Left lung (tissue), 4 donors: ENCODE measurements at regions not wholly inside any gene's neighbourhood (a gene's known extent, or its start where the extent isn't known, plus 50 kb on each side); places are given as distances from the start of the nearest gene placed in this dataset.

Experiments used
- ATAC-seq: fragments of 200-7000 bp; cut with Tn5 transposase; one replicate; pipeline ENCODE4 v1.9.1; 2020; ENCODE audit warnings: moderate library complexity
- DNase-seq, 4 donors: peaks; one replicate each; pipeline ENCODE4 v3.0.0-alpha.2; 2013 to 2020
- H3K27ac ChIP-seq, 2 donors: fragments of 200-600 bp; sonication (generic) in 1 of 2; one replicate each; pipeline versions ENCODE4 v1.5.0 to v1.8.0; 2020 to 2021
- H3K27me3 ChIP-seq, 2 donors: fragments of 200-600 bp; sonication (generic) in 1 of 2; one replicate each; pipeline versions ENCODE4 v1.5.0 to v1.8.0; 2020 to 2021
- H3K36me3 ChIP-seq, 2 donors: fragments of 200-600 bp; sonication (generic) in 1 of 2; one replicate each; pipeline versions ENCODE4 v1.5.0 to v1.8.0; 2020 to 2021
- H3K4me1 ChIP-seq, 2 donors: fragments of 200-600 bp; one replicate each; pipeline ENCODE4 v1.8.0; 2021
- H3K4me3 ChIP-seq, 2 donors: fragments of 200-600 bp; sonication (generic) in 1 of 2; one replicate each; pipeline versions ENCODE4 v1.5.0 to v1.8.0; 2020 to 2021; ENCODE audit warnings: mild to moderate bottlenecking in 1 of 2
- H3K9me3 ChIP-seq, 2 donors: fragments of 200-600 bp; sonication (generic) in 1 of 2; one replicate each; pipeline versions ENCODE4 v1.5.0 to v1.8.0; 2020 to 2021
- intact Hi-C, 2 donors: fragments of 100-400 bp; cut with DNase I; formaldehyde crosslinking; loops; one replicate each; pipeline versions ENCODE4 v1.11.2 to v1.14.2; 2022
- TF ChIP-seq, protein P1 (sequence below), 2 donors: fragments of 200-600 bp; sonication (generic) in 1 of 2; IDR thresholded peaks; one replicate each; pipeline versions ENCODE4 v1.5.0 to v1.8.0; 2021; ENCODE audit warnings: antibody characterized with exemption in 2 of 2
- donor health status: DM: no; HTN: yes; CAD: no.
- donor health status: DM: no; HTN: no; CAD: no.

DNA sequence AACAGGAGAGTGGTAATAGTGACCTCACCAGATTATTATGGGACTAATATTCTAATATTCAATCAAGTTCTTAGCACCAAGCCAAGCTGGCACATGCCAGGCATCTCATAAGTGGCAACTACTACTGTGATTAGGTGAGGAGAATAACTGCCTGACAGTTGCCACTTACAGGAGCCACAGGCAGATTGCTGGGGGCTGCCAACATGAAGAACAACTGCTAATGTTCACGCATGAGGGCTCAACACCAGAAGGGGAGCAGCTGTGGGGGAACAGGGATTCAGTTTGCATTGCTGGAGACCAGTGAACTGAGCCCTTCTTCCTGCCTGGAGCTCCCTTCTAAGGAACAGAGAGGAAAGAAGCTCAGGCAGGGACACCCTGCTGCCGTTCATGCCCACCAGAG, 504.5 kb downstream of the FOXO1 start:
- DNase-seq, result no peak

DNA sequence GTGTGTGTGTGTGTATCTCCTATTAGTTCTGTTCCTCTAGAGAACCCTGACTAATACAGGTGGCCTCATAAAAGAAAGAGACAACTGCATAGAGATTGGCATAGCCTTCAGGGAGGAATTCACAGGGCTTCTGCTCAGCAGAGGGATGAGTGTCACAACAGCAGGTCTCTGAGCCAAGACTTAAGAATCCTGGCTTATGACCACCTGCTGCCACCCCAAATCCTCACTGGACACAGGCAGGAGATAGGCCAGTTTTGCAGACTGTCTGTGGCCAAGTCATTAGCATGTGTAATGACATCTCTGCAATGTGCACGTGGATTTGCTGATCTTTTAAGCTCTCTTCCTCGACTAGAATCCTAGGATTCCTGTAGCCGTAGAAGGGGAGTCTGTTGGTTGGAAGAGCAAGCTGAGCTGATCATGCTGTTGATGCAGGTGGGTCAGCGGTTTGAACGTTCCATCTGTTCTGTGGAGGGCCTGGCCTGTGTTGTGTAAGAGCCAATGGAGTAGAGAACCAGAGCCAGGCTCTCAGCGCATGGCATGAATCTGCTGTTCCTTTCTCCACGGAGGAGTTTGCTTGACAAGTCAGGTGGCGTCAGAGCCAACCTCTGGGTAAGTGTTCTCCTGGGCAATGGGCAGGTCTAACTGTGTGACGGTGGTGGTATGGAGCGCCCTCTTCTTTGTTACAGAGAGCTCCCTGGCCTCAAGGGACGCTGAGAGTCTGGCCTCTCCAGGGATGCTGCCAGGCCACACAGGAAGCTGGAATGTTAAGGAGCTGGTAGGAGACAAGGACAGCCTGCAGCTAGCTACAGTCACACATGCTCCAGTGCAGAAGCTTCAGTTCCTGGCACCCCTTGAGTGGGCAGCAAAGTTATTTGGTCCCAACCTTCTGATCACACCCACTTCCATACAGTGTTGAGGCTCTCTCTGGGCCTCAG, 503.1 kb downstream of the FOXO1 start:
- H3K36me3 ChIP-seq, result no peaks in the 10 kb centered on the region
- no peak overlapping the region for H3K27ac ChIP-seq
- H3K9me3 ChIP-seq, result no peaks in the 10 kb centered on the region
- no peak for ATAC-seq
- peak in 2 of 4 donors; percentile 50 to 54 for DNase-seq
- no peak overlapping the region for H3K4me3 ChIP-seq
- H3K27me3 ChIP-seq, result no peaks in the 10 kb centered on the region
- intact Hi-C loops, result no loop called here
- TF ChIP-seq, protein P1, sequence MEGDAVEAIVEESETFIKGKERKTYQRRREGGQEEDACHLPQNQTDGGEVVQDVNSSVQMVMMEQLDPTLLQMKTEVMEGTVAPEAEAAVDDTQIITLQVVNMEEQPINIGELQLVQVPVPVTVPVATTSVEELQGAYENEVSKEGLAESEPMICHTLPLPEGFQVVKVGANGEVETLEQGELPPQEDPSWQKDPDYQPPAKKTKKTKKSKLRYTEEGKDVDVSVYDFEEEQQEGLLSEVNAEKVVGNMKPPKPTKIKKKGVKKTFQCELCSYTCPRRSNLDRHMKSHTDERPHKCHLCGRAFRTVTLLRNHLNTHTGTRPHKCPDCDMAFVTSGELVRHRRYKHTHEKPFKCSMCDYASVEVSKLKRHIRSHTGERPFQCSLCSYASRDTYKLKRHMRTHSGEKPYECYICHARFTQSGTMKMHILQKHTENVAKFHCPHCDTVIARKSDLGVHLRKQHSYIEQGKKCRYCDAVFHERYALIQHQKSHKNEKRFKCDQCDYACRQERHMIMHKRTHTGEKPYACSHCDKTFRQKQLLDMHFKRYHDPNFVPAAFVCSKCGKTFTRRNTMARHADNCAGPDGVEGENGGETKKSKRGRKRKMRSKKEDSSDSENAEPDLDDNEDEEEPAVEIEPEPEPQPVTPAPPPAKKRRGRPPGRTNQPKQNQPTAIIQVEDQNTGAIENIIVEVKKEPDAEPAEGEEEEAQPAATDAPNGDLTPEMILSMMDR (IDR thresholded peaks at IDR 0.05), result no peak
- H3K4me1 ChIP-seq, result no peaks in the 10 kb centered on the region

More for the DNA sequence above, 504.5 kb downstream of the FOXO1 start:
- Histone ChIP-seq H3K27me3 (no peaks in the 10 kb centered on the region), H3K9me3 (no peaks in the 10 kb centered on the region), H3K4me3 (no peak overlapping the region), H3K4me1 (no peaks in the 10 kb centered on the region), H3K27ac (no peak overlapping the region), H3K36me3 (no peaks in the 10 kb centered on the region)
- intact Hi-C loops, result no loop called here
- no peak for ATAC-seq
- TF ChIP-seq, protein P1 (IDR thresholded peaks at IDR 0.05), result no peak

GRCh38 chr13:40164133-40164532, 502.3 kb downstream of the FOXO1 start:
- Histone ChIP-seq H3K4me1 (no peaks in the 10 kb centered on the region), H3K36me3 (no peaks in the 10 kb centered on the region), H3K9me3 (no peaks in the 10 kb centered on the region), H3K27me3 (no peaks in the 10 kb centered on the region), H3K4me3 (no peak overlapping the region), H3K27ac (no peak overlapping the region)
- ATAC-seq (peak; percentile 19), DNase-seq (no peak)
- intact Hi-C loops, result no loop called here
- TF ChIP-seq, protein P1 (IDR thresholded peaks at IDR 0.05), result no peak

DNA sequence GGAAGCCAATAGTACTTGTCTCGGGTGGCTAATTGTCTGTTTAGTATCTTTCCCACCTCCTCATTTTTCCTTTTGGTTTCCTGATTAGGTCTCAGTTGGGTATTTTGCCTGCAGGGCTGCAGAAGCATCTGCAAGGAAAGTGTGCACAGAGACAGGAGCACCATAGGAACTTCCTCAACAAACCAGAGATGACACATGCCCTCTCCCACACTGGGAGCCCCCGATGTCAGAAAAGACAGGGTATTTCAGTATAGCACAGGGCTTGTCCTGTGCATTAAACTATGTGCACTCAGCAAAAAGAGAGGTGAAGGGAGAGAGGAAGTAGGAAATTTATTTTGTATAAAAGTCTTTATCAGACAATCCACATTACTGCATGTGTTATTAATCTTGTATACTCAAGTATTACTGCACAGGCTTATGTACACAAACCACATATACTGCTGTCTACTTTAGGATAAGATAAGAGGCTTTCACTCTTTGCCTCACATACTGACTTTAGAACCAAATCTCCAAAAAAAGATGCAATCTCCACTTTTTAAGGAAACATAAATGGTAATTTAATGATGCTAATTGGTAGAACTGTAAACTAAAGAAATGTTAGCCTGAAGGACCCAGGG, 501.0 kb downstream of the FOXO1 start:
- Histone ChIP-seq H3K27me3 (no peaks in the 10 kb centered on the region), H3K4me1 (no peaks in the 10 kb centered on the region), H3K4me3 (no peak overlapping the region), H3K27ac (no peak overlapping the region), H3K36me3 (no peaks in the 10 kb centered on the region), H3K9me3 (no peaks in the 10 kb centered on the region)
- DNase-seq (no peak), ATAC-seq (no peak)
- intact Hi-C loops, result no loop called here
- TF ChIP-seq, protein P1 (IDR thresholded peaks at IDR 0.05), result no peak

- no peak overlapping the region for H3K27ac ChIP-seq
- intact Hi-C loops, result no loop called here
- H3K4me1 ChIP-seq, result no peaks in the 10 kb centered on the region
- no peaks in the 10 kb centered on the region for H3K36me3 ChIP-seq
- H3K27me3 ChIP-seq, result peaks cover 0 to 13% of the 10 kb centered on the region in 2 donors
- DNase-seq (no peak), ATAC-seq (no peak)
- TF ChIP-seq, protein P1 (IDR thresholded peaks at IDR 0.05), result no peak
- H3K9me3 ChIP-seq, result no peaks in the 10 kb centered on the region
- H3K4me3 ChIP-seq, result no peak overlapping the region
These were observed 499.1 kb downstream of the FOXO1 start for GRCh38 chr13:40167327-40167726.
